Muscle of back (tissue), 3 donors: ENCODE measurements at regions not wholly inside any gene's neighbourhood (a gene's known extent, or its start where the extent isn't known, plus 50 kb on each side); places are given as distances from the start of the nearest gene placed in this dataset.
A peak's percentile ranks its signal among the peaks of the same experiment; 100 is the strongest.
"Not testable (repeated sequence)": the region's sequence is repeated elsewhere in the genome, so short reads cannot be mapped to it uniquely, and the experiment has no call there.

Experiments used
- DNase-seq, 3 donors: peaks; one replicate each; pipeline versions ENCODE4 v3.0.0 to v3.0.0-alpha.2; 2013

DNA sequence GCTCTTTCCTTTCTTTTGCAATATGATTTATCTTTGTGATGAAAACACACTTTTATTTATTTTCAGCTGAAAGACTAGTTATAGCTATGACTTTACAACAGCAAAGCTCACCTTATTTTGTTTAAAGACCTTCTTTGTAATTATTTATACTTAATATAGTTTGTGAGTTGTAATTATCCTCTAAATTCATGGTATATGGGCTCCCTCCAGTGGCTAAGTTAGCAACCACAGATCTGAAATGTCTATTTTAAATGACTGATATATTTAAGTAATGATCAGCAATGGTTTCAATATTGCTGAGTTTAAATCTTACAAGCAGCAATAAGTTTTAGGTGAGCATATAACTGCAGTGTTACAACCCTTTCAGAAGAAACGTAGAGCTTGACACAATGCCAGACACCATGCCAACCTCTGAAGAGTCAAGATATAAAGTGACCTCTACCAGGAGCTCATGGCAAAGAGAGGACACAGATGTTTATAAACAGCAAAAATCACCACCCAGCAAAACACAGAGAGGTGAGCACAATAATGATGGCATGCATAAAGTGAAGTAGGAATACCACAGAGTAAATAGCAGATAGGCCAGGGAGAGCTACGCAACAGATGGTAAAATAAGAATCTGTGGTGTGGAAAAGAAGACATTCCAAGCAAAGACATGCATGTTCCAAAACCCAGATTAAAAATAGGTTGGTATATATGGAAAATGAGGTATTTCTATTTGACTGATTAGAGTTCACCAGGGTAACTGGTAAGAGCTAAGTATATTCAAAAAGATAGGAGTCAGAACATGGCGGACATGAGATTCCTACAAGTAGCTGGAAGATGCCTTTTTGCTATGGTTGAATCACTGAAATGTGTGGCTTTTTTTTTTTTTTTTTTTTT lies 143.7 kb upstream of the ZNF385D start:
- peak in 2 of 3 donors; percentile 48 to 68 for DNase-seq

DNA sequence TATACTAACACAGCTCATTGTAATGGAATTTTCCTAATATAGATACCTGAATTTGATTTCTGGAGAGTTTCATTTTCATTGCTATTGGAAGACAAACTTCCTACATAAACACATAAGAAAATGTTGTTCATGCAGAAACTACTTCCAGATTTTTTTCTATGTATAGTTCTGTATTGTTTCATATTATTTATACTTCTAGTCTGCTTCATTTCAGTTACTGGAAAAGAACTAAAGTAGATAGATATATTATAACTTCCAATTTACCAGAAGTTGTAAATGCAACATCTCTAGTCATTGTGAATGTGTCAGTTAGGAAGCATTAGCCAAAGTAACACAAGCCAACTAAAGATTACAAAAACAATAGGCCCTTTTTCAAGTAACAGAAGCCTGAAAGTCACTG lies 147.3 kb upstream of the ZNF385D start:
- peak in 1 of 3 donors; percentile 55 for DNase-seq

- no peak for DNase-seq
Measured at GRCh38 chr3:21901484-21901883, 150.5 kb upstream of the ZNF385D start.

- DNase-seq = no peak
Measured at GRCh38 chr3:21902956-21903355, 151.9 kb upstream of the ZNF385D start.

DNA sequence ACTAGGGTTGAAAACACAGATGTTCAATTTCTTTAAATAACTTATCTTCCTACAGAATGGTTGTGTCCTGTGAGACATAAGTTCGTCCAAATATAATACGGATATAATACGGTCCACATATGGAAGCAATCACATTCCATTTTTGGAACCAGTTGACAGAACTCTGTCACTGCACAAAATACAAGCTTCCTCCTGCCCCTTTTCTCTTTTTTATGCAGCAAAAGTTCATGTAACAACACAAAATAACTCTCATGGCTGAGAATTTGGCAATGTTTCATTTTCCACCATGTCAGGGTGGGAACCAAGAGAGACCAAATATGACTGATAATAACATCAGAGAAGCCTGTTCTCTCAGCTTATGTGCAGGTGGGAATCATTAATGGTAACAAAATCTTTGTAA lies 158.1 kb upstream of the ZNF385D start:
- peak; percentile 85 to 95 (median 91) for DNase-seq

DNA sequence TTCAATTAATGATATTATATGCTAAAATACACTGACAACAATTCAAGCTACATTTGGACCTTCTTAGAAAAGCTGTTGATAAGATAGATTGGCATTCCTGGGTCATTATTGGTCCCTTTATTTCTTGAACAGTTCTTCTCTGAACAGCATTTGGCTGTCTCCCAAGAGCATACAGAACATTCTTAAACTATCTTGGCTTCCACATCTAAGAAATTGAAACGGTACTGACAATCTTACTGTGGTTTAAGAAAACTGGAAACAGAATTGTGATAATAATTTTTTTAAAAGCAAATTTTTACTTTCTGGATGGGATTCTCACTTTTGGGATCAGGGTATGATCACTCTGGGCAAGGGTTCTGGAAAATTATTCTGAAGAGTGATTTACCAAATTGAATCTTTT lies 161.7 kb upstream of the ZNF385D start:
- peak; percentile 60 to 68 (median 60) for DNase-seq

GRCh38 chr3:21913791-21914190 lies 162.8 kb upstream of the ZNF385D start:
- peak; percentile 46 to 74 (median 68) for DNase-seq

DNA sequence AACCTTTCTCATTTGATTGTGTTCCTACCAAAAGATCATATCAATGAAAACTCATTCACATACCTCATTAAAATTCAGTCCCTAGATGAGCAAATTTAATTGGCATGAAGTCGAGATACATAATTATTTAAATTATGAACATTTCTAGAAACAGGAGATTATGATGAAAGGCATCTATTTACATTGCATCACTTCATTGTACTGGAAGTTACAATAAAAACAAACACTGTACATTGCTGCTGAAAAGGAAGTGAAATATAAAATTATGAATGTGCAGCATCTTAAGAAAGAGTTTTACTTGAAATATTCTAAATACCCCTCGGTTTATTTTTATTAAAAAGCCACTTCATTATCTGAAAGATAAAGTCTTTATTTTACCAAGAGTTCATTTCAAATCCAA lies 163.4 kb upstream of the ZNF385D start:
- peak in 1 of 3 donors; percentile 7 for DNase-seq

DNA sequence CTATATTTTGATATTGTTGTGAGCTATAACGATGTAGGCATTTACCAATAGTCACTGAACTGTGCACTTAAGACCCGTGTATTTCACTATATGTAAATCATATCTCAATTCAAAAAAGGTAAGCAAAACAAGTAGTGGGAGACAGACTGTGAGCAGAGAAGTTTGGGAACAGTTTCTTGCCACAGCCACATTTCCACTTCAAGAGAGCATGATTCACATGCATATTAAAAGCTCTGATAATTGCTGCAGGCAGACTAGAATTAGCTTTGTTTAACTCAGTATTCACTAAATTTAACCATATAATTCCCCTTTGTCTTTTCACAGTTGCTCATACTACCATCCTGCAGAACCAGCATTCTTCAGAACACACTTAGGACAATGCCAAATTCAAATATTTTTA lies 168.4 kb upstream of the ZNF385D start:
- DNase-seq = no peak

- peak in 2 of 3 donors; percentile 51 to 77 for DNase-seq
Measured at GRCh38 chr3:21920421-21920861, 169.4 kb upstream of the ZNF385D start.

- DNase-seq = not testable (repeated sequence)
Measured at GRCh38 chr3:21923156-21923555, 172.1 kb upstream of the ZNF385D start.

DNA sequence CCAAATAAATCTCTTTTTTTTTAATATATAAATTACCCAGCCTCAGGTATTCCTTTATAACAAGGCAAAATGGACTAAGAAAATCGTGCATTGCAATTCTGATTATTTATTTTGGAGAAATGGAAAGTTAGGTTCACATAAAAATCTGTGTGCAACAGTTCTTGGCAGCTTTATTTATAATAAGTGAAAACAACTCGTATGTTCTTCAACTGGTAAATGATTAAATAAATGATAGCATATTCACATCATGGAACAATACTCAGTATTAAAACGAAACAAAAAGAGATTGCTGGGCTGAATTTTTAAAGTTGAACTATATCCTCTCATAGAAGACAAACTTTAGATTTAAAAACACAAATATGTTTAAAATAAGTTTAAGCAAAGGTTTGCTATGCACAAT lies 176.3 kb upstream of the ZNF385D start:
- peak in 1 of 3 donors; percentile 20 for DNase-seq

DNA sequence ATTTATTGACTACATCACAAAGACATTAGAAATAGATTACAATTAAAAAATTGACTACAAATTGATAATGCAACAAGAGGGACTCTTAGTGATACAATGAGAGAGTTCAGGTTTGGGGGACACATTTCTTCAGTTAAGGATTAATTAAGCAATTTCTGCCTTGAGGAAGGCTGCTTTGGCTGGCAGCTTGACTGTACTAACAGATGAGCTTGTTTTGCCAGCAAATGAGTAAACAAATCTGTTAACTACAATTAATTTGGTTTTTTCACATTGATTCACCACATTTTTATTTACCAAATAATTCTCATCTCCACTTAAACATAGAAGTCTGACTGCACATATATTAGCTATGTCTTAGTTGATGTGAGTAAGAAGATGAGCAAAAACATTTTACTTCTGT lies 183.6 kb upstream of the ZNF385D start:
- DNase-seq = no peak

DNA sequence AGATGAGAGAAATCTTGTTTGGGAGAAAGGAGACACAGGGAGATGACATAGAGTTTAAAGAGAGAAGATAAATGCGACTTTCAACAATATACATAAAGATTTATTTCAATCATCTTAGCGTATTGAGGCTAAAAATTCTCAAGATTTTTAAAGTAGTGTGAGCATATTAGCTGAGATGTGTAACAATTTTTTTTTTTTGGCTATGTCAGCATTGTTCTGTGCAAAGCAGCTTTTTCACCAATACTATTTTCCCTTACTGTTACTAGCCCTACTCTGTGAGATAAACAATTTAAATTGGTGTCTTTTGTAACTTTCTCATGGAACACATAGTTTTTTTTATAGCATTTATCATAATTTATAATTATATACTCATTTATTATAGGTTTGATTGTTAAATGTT lies 185.2 kb upstream of the ZNF385D start:
- DNase-seq = no peak

DNA sequence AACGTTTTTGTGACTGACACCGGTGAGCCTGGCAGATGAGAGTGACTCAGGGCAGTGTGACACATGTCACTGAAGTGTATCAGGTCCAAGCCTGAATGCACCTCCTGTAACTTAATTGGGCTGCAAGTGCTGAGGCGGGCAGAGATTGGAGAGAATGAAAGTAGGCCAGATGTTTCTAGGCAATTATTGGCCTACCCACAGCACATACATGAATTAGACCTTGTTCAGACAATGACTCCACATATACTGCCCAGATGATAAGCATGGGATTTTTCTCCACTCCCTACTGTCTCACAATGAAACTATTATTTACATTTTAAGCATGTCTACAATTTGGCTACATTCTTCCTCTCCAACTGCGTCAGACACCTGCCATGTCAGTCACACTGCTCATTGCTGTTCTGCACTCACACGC lies 187.3 kb upstream of the ZNF385D start:
- peak in 1 of 3 donors; percentile 25 for DNase-seq

DNA sequence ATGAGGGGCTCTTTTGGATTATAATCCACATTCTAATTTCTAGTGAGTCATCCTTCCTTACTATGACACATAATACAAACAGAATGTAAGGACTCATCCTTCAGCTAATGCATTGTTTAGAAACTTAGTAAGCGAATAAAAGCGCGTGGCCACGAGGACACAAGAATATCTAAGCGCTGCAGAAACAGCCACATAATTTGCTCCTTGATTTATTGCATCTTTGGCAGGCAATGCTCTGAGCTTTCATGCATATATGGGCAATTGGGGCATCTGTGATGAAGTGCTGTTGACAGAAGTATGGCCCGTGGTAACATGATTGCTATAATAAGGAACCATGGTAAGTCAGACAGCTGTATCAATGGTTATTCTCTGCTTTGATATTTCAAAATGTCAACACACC lies 191.3 kb upstream of the ZNF385D start:
- peak; percentile 58 to 97 (median 76) for DNase-seq

DNA sequence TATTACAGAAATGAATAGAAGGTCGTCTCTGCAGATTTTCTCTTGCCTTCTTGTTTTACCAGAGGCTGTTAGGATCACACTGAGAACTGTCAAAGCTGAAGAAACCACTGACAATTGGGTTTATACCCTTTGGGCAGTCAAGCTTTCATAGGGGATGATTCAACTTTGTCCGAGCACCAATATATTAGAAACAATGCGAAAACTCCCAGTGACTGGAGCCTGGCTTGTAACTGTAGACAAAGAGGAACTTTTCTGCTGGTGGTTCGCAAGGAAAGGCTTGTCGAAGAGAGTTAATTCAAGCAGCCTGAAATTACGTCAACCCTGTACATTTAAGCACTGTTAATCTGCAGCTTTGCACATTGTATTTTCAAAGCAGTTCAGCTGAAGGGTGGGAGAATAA lies 193.2 kb upstream of the ZNF385D start:
- DNase-seq = peak in 1 of 3 donors; percentile 23

GRCh38 chr3:21952856-21953255 lies 201.8 kb upstream of the ZNF385D start:
- no peak for DNase-seq

DNA sequence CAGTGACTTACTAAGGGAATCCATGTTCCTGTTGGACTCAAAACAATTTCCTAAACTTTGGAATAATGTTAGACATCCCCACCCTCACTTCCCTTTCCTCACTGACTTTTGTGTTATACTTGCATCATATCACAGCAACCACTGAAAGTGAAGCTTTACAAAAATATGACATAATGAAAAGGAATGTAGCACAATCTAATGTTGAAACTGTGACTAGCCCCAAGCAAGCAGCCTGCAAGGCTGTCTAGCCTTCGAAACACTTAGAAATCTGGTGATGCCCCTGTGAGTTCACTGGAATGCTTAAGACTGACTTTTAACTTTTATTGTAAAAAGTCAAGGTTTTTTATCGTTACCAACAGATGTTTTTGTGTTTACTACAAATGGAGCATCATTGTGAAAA lies 203.7 kb upstream of the ZNF385D start:
- peak in 2 of 3 donors; percentile 22 to 63 for DNase-seq

DNA sequence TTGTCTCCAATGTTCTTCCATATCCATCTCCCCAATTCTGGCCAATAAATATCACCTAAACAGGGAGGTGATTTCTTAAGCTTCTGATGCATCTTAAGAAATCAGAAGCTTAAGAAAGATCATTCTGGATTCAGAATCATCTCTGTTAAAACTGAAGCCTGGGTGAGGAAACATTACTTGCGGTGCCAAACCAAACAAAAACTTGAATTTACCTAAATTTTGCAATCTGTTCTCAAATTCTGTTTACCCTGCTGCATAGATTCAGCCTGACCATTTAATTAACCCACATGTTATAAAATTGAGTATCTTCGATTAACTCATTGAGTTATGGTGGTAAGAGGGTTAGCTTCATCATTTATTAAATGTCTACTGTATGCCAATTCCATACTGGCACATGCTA lies 204.4 kb upstream of the ZNF385D start:
- no peak for DNase-seq

DNA sequence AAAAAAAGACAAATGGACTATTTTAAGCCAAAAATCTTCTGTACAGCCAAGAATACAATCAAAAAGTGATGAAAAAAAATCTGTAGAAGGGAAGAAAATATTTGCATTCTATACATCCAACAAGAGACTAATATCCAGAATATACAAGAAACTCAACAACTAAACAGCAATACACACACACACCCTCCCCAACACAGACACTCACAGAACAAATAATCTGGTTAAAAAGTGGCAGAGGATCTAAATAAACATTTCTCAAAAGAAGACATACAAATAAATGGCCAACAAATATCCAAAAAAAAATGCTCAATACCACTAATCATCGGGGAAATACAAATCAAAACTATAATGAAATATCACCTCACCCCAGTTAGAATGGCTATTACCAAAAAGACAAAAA lies 209.0 kb upstream of the ZNF385D start:
- DNase-seq = no peak

DNA sequence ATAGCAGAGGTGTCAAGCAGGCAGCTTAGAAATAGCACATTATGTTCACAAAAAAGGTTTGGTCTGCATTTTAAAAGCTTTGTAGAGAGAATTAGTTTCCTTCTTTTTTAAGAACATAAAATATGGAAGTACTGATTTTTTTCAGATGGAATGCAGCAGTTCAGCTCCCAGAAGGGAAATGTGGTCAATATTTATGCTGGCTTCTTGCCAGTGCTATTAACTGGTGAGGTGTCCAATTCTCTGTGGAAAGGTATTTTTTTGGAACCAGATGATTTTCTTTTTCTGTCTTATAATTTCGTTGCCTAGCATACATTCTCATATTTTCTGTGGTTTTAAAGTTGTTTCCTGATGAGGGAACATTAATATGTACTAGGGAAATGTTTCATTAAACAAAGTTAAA lies 211.4 kb upstream of the ZNF385D start:
- no peak for DNase-seq

DNA sequence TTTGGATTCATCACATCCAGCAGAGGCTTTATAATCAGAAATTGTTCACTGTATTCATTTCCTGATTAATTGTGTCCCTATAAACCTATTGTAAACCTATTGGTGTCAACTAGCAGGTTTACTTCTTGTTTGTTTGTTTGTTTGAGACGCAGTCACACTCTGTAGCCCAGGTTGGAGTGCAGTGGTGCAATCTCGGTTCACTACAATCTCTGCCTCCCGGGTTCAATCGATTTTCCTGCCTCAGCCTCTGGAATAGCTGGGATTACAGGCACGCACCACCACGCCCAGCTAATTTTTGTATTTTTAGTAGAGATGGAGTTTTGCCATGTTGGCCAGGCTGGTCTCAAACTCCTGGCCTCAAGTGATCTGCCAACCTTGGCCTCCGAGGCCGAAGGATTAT lies 215.4 kb upstream of the ZNF385D start:
- DNase-seq = not testable (repeated sequence)

- DNase-seq = peak in 1 of 3 donors; percentile 42
Measured at GRCh38 chr3:21979706-21980105, 228.7 kb upstream of the ZNF385D start.
